Spleen (tissue), 11 donors: ENCODE measurements at regions not wholly inside any gene's neighbourhood (a gene's known extent, or its start where the extent isn't known, plus 50 kb on each side); places are given as distances from the start of the nearest gene placed in this dataset.

Experiments used
- DNase-seq: peaks from one replicate; pipeline ENCODE4 v3.0.0-alpha.2; 2020
- H3K27ac ChIP-seq, 8 donors: fragments of 200-600 bp; sonication (generic) in 7 of 8; 1 replicate in 4 of 8; 2 replicates in 4 of 8; pipeline versions ENCODE4 v1.5.0 to v1.8.0; 2016 to 2021; ENCODE audit warnings: inconsistent platforms in 4 of 8, mild to moderate bottlenecking in 4 of 8, moderate library complexity in 1 of 8
- H3K27me3 ChIP-seq, 7 donors: fragments of 200-600 bp; sonication (generic) in 6 of 7; replicated peaks in 1 of 7; 1 replicate in 4 of 7; 2 replicates in 3 of 7; pipeline versions ENCODE4 v1.5.0 to v1.8.0; 2016 to 2021; ENCODE audit warnings: inconsistent platforms in 3 of 7, mild to moderate bottlenecking in 1 of 7
- H3K36me3 ChIP-seq, 6 donors: fragments of 200-600 bp; sonication (generic) in 5 of 6; 1 replicate in 4 of 6; 2 replicates in 2 of 6; pipeline versions ENCODE4 v1.5.0 to v1.8.0; 2016 to 2021; ENCODE audit warnings: inconsistent platforms in 2 of 6
- H3K4me1 ChIP-seq, 6 donors: fragments of 200-600 bp; sonication (generic) in 5 of 6; 1 replicate in 3 of 6; 2 replicates in 3 of 6; pipeline versions ENCODE4 v1.5.0 to v1.8.0; 2016 to 2021; ENCODE audit warnings: inconsistent platforms in 3 of 6
- H3K4me3 ChIP-seq, 8 donors: fragments of 200-600 bp; sonication (generic) in 7 of 8; 1 replicate in 4 of 8; 2 replicates in 4 of 8; pipeline versions ENCODE4 v1.5.0 to v1.8.0; 2016 to 2021; ENCODE audit warnings: inconsistent platforms in 4 of 8, mild to moderate bottlenecking in 4 of 8, moderate library complexity in 2 of 8
- H3K9me3 ChIP-seq, 8 donors: fragments of 200-600 bp; sonication (generic) in 7 of 8; 1 replicate in 4 of 8; 2 replicates in 4 of 8; pipeline versions ENCODE4 v1.5.0 to v1.8.0; 2016 to 2021; ENCODE audit warnings: inconsistent platforms in 4 of 8
- POLR2A ChIP-seq, 3 donors: fragments of 450-650 bp; IDR thresholded peaks; one replicate each; pipeline ENCODE4 v1.5.1; 2017; ENCODE audit warnings: antibody characterized with exemption in 3 of 3, mild to moderate bottlenecking in 1 of 3
- POLR2AphosphoS5 ChIP-seq, 3 donors: sonication (generic); formaldehyde crosslinking; IDR thresholded peaks; one replicate each; pipeline ENCODE4 v1.5.1; 2017; ENCODE audit warnings: antibody characterized with exemption in 3 of 3
- WGBS, 5 donors: extraction: QIAGEN DNeasy Blood & Tissue Kit in 3 of 5; methylation state at CpG; one replicate each; pipeline versions ENCODE4 v1.1.5 to v1.1.7; 2013 to 2018; 5-methylcytosine and 5-hydroxymethylcytosine counted together
- intact Hi-C: fragments of 100-400 bp; cut with DNase I; formaldehyde crosslinking; loops from one replicate; pipeline ENCODE4 v1.15.0; 2023; ENCODE audit warnings: low total_unique reads
- TF ChIP-seq, protein P1 (sequence below), 11 experiments: fragments of 200-600 bp in 7 of 11; fragments of 450-650 bp in 4 of 11; sonication (generic) in 4 of 11; IDR thresholded peaks in 8 of 11; conservative IDR thresholded peaks in 3 of 11; 1 replicate in 7 of 11; 2 replicates in 4 of 11; pipeline versions ENCODE4 v1.4.0 to v1.8.0; 2016 to 2021; ENCODE audit warnings: antibody characterized with exemption in 11 of 11, inconsistent platforms in 4 of 11, mild to moderate bottlenecking in 1 of 11
- donor health status: healthy with polysubstance abuse.
- donor health status: DM: no; HTN: no; CAD: no; lungs with moderate emphysema.
- donor health status: DM: no; HTN: no; CAD: no.
- donor health status: Bipolar disorder and iron deficiency.
- donor health status: healthy.
- donor health status: DM: no; HTN: no; CAD: no.
- donor health status: DM: yes; HTN: yes; CAD: no.

DNA sequence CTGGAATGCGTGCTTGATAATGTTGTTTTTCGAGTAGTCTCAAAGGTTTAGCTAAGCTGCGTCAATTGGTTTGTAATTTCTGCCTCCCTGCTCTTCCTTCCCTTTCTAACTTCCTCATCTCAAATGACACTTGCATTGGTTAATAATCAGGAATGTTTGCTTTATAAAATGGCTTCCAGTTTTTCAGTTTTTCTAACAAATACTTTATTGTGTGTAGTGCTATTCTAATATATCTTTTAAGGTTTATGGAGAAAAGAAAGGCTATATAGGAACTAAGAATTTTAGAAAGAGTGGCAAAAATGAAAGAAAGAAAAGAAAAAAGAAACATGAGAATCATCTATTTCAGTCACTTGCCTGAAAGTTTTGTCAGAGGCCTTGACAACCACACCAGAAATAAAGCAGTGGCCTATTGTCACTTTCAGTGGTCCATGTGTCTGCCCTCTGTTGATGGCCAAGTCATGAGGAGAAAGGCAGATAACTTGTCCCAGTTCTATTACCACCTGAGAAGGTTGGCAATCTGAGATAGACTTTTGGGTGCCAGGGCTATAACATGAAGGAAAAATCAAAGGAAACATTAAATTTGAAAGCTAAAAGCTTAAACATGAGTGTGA is 221.9 kb upstream of the KITLG start:
- no peaks in the 10 kb centered on the region for H3K27me3 ChIP-seq
- H3K9me3 ChIP-seq: peaks cover 0 to 14% (median 3%) of the 10 kb centered on the region in 8 donors
- TF ChIP-seq POLR2A (IDR thresholded peaks at IDR 0.05) (no peak), POLR2AphosphoS5 (IDR thresholded peaks at IDR 0.05) (no peak)
- TF ChIP-seq, protein P1, sequence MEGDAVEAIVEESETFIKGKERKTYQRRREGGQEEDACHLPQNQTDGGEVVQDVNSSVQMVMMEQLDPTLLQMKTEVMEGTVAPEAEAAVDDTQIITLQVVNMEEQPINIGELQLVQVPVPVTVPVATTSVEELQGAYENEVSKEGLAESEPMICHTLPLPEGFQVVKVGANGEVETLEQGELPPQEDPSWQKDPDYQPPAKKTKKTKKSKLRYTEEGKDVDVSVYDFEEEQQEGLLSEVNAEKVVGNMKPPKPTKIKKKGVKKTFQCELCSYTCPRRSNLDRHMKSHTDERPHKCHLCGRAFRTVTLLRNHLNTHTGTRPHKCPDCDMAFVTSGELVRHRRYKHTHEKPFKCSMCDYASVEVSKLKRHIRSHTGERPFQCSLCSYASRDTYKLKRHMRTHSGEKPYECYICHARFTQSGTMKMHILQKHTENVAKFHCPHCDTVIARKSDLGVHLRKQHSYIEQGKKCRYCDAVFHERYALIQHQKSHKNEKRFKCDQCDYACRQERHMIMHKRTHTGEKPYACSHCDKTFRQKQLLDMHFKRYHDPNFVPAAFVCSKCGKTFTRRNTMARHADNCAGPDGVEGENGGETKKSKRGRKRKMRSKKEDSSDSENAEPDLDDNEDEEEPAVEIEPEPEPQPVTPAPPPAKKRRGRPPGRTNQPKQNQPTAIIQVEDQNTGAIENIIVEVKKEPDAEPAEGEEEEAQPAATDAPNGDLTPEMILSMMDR (IDR thresholded peaks at IDR 0.05 in 8 of 11, conservative IDR thresholded peaks at IDR 0.05 in 3 of 11): no peak
- no peaks in the 10 kb centered on the region for H3K4me1 ChIP-seq
- WGBS, 5 donors: 57 to 70% (median 63%) methylated on average over 3 of the region's 3 CpGs
- intact Hi-C loops: no loop called here
- H3K4me3 ChIP-seq: no peak overlapping the region
- DNase-seq: no peak
- H3K27ac ChIP-seq: no peak overlapping the region
- no peaks in the 10 kb centered on the region for H3K36me3 ChIP-seq

DNA sequence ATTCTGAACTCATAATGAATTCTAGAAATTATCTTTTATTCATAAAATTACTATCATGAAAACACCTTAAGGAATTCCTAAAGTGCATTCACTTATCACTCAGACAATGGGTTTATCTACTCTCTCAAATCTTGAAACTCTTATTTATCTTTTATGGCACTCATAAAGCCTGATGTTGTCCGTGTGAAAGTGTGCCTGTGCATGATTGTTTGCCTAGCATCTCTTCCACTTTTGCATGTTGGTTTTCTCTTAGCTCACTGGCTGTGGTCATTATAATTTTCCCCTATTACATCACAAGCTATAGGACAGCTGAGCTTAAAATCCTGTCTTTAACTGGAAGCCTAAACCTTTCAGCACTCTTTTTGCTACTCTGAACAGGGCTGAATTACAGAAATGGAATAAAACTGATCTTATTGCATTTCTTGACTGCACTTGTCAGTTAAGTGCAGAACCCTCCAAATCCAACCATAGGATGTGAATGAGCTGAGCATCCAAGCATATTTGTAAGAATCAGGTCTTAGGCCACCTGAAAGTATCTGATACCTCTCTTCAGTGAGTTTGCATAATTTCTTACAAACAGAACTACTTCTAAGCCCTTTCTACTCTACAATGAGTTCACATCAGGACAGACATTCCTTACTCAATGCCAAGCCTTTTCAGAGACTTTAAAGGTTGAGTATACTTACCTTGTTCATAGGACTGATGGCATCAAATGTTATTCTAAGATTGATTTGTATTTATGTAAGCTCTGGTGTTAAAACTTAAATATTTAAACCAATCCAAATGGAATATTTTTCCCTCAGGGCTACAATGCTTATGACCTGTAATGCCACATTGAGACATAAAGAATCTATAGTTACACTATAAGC is 221.2 kb upstream of the KITLG start:
- 75 to 91% (median 83%) methylated on average over 1 of the region's 1 CpG for WGBS, 5 donors
- no peak for DNase-seq
- Histone ChIP-seq H3K27ac (no peak overlapping the region), H3K27me3 (no peaks in the 10 kb centered on the region), H3K36me3 (no peaks in the 10 kb centered on the region), H3K4me1 (no peaks in the 10 kb centered on the region), H3K4me3 (no peak overlapping the region), H3K9me3 (peaks cover 0 to 14% (median 3%) of the 10 kb centered on the region in 8 donors)
- intact Hi-C loops: no loop called here
- TF ChIP-seq POLR2AphosphoS5 (IDR thresholded peaks at IDR 0.05) (no peak), POLR2A (IDR thresholded peaks at IDR 0.05) (no peak)
- TF ChIP-seq, protein P1 (IDR thresholded peaks at IDR 0.05 in 8 of 11, conservative IDR thresholded peaks at IDR 0.05 in 3 of 11): no peak

DNA sequence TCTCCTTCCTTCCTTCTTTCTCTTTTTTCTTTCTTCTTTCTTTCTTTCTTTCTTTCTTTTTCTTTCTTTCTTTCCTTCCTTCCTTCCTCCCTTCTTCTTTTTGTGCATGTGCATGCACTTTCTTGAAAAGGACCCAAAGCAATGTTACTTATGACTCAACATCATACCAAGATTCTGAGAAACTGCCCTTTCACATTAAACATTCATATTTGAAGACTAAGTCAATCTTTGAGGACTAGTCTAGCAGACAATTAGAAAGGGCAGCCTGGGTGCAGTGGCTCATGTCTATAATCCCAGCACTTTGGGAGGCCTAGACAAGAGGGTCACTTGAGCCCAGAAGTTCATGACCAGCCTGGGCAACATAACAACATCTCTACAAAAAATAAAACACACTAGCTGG is 212.8 kb upstream of the KITLG start:
- no peaks in the 10 kb centered on the region for H3K27me3 ChIP-seq
- TF ChIP-seq POLR2A (IDR thresholded peaks at IDR 0.05) (no peak), POLR2AphosphoS5 (IDR thresholded peaks at IDR 0.05) (no peak)
- TF ChIP-seq, protein P1 (IDR thresholded peaks at IDR 0.05 in 8 of 11, conservative IDR thresholded peaks at IDR 0.05 in 3 of 11): no peak
- H3K4me1 ChIP-seq: no peaks in the 10 kb centered on the region
- no peaks in the 10 kb centered on the region for H3K36me3 ChIP-seq
- H3K9me3 ChIP-seq: peaks cover 0 to 47% (median 29%) of the 10 kb centered on the region in 8 donors
- intact Hi-C loops: no loop called here
- no peak for DNase-seq
- H3K4me3 ChIP-seq: no peak overlapping the region
- no peak overlapping the region for H3K27ac ChIP-seq

DNA sequence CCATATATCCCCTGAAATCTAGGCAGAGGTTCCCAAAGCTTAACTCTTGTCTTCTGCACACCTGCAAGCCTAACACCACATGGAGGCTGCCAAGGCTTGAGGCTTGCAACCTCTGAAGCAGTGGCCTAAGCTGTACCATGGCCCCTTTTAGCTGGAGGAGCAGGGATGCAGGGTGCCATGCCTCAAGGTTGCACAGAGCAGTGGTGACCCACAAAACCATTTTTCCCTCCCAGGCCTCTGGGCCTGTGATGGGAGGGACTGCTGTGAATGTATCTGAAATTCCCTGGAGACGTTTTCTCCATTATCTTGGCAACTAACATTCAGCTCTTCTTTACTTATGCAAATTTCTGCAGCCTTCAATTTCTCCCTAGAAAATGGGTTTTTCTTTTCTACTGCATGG is 210.0 kb upstream of the KITLG start:
- no peak overlapping the region for H3K27ac ChIP-seq
- TF ChIP-seq POLR2A (IDR thresholded peaks at IDR 0.05): no peak
- TF ChIP-seq, protein P1 (IDR thresholded peaks at IDR 0.05 in 8 of 11, conservative IDR thresholded peaks at IDR 0.05 in 3 of 11): no peak
- no peak for TF ChIP-seq POLR2AphosphoS5 (IDR thresholded peaks at IDR 0.05)
- H3K36me3 ChIP-seq: no peaks in the 10 kb centered on the region
- intact Hi-C loops: no loop called here
- no peaks in the 10 kb centered on the region for H3K4me1 ChIP-seq
- H3K4me3 ChIP-seq: no peak overlapping the region
- H3K27me3 ChIP-seq: no peaks in the 10 kb centered on the region
- 39 to 64% (median 50%) methylated on average over 1 of the region's 1 CpG for WGBS, 5 donors
- H3K9me3 ChIP-seq: peaks cover 0 to 47% (median 29%) of the 10 kb centered on the region in 8 donors
- DNase-seq: no peak
